Mesothelial cell of epicardium (in vitro differentiated cells): ENCODE measurements at regions not wholly inside any gene's neighbourhood (a gene's known extent, or its start where the extent isn't known, plus 50 kb on each side); places are given as distances from the start of the nearest gene placed in this dataset.
"Not testable (repeated sequence)": the region's sequence is repeated elsewhere in the genome, so short reads cannot be mapped to it uniquely, and the experiment has no call there.

ENCODE experiments used
- DNase-seq, 2 experiments: peaks; one replicate each; pipeline ENCODE4 v3.0.0; 2021; ENCODE audit warnings: low spot score in 2 of 2; ENCODE audit not compliant: unreplicated experiment in 2 of 2
- H3K27ac Mint-ChIP-seq: 2 replicates; pipeline ENCODE4 v1.8.0; 2021; ENCODE audit warnings: mixed read lengths
- H3K27me3 Mint-ChIP-seq: 2 replicates; pipeline ENCODE4 v1.8.0; 2021; ENCODE audit warnings: low read depth, mixed read lengths
- H3K36me3 Mint-ChIP-seq: 2 replicates; pipeline ENCODE4 v1.8.0; 2021; ENCODE audit warnings: mixed read lengths
- H3K4me1 Mint-ChIP-seq: 2 replicates; pipeline ENCODE4 v1.8.0; 2021; ENCODE audit warnings: mixed read lengths
- H3K4me3 Mint-ChIP-seq: 2 replicates; pipeline ENCODE4 v1.8.0; 2021; ENCODE audit warnings: mild to moderate bottlenecking, moderate library complexity, mixed read lengths
- H3K9me3 Mint-ChIP-seq: 2 replicates; pipeline ENCODE4 v1.8.0; 2021; ENCODE audit warnings: mixed read lengths
- CTCF ChIP-seq: fragments of 200-600 bp; sonication (generic); IDR thresholded peaks from one replicate; pipeline ENCODE4 v1.5.0; 2021; ENCODE audit warnings: antibody characterized with exemption; ENCODE audit not compliant: unreplicated experiment

GRCh38 chr3:152909180-152909883 lies 74.4 kb downstream of the P2RY1 start:
- no peak for DNase-seq
- Mint-ChIP-seq H3K36me3 (no peaks in the 10 kb centered on the region), H3K27ac (peak overlapping the region; percentile 10), H3K9me3 (peaks cover 13% of the 10 kb centered on the region), H3K4me1 (peaks cover 15% of the 10 kb centered on the region), H3K27me3 (no peaks in the 10 kb centered on the region), H3K4me3 (no peak overlapping the region)
- no peak for TF ChIP-seq CTCF

- Mint-ChIP-seq H3K4me3 (no peak overlapping the region), H3K36me3 (no peaks in the 10 kb centered on the region), H3K4me1 (peaks cover 16% of the 10 kb centered on the region), H3K27ac (peak overlapping the region; percentile 48), H3K9me3 (peaks cover 9% of the 10 kb centered on the region), H3K27me3 (no peaks in the 10 kb centered on the region)
- no peak for DNase-seq
- no peak for TF ChIP-seq CTCF
Measured at GRCh38 chr3:152910211-152910610, 75.3 kb downstream of the P2RY1 start.

GRCh38 chr3:152910966-152911365 lies 76.0 kb downstream of the P2RY1 start:
- Mint-ChIP-seq H3K27me3 (no peaks in the 10 kb centered on the region), H3K9me3 (peaks cover 9% of the 10 kb centered on the region), H3K4me3 (no peak overlapping the region), H3K36me3 (no peaks in the 10 kb centered on the region), H3K27ac (no peak overlapping the region), H3K4me1 (peaks cover 22% of the 10 kb centered on the region)
- TF ChIP-seq CTCF: no peak
- no peak for DNase-seq

GRCh38 chr3:152914743-152915142 lies 79.8 kb downstream of the P2RY1 start:
- not testable (repeated sequence) for H3K36me3 Mint-ChIP-seq, H3K27me3 Mint-ChIP-seq, DNase-seq, H3K27ac Mint-ChIP-seq, H3K9me3 Mint-ChIP-seq, H3K4me3 Mint-ChIP-seq
- H3K4me1 Mint-ChIP-seq: peaks cover 20% of the 10 kb centered on the region

- no peak for DNase-seq
- Mint-ChIP-seq H3K27ac (no peak overlapping the region), H3K36me3 (no peaks in the 10 kb centered on the region)
Measured at GRCh38 chr3:152915695-152916094, 80.8 kb downstream of the P2RY1 start.

More at GRCh38 chr3:152915695-152916094, 80.8 kb downstream of the P2RY1 start:
- TF ChIP-seq CTCF: no peak
- no peak overlapping the region for H3K4me3 Mint-ChIP-seq
- H3K27me3 Mint-ChIP-seq: no peaks in the 10 kb centered on the region
- peaks cover 15% of the 10 kb centered on the region for H3K4me1 Mint-ChIP-seq
- peaks cover 5% of the 10 kb centered on the region for H3K9me3 Mint-ChIP-seq
